ENCODE measurements at regions not wholly inside any gene's neighbourhood (a gene's known extent, or its start where the extent isn't known, plus 50 kb on each side); places are given as distances from the start of the nearest gene placed in this dataset.

GRCh38 chr3:1955170-1955569 lies 143.5 kb upstream of the CNTN4 start:
- no peaks in the 10 kb centered on the region for H3K9me1 ChIP-seq (ENCODE audit: control insufficient read depth, insufficient read depth, low read length)
- 0% methylated on average over 1 of the region's 1 CpG for WGBS (ENCODE audit: insufficient coverage, low coverage, missing lambda C conversion rate)
- H3K4me1 ChIP-seq (replicated peaks in 1 of 2; ENCODE audit: control insufficient read depth in 2 of 2, insufficient read depth in 2 of 2, low read length in 2 of 2), result no peaks in the 10 kb centered on the region
- no peak overlapping the region for H2AFZ ChIP-seq (ENCODE audit: low read depth, low read length)
- in situ Hi-C loops (cut with MboI), result no loop called here
- intact Hi-C loops (cut with micrococcal nuclease), result no loop called here
- peaks cover 2% of the 10 kb centered on the region; the same call in 1 of the 2 replicates for H3K9me3 ChIP-seq (replicated peaks; ENCODE audit: control insufficient read depth, insufficient read depth, low read depth, low read length)
- ChIA-PET POLR2A (no interaction called here), CTCF (ENCODE audit: low intra/inter-chr PET ratio) (no interaction called here)
- no peaks in the 10 kb centered on the region for H4K20me1 ChIP-seq (replicated peaks; ENCODE audit: control insufficient read depth, insufficient read depth, low read length)
- H3K27me3 ChIP-seq (ENCODE audit: control insufficient read depth in 2 of 2, insufficient read depth in 2 of 2, low read length in 2 of 2), result no peaks in the 10 kb centered on the region
- H3K27ac ChIP-seq (ENCODE audit: extremely low read depth, low read depth, low read length), result no peak overlapping the region
- no peaks in the 10 kb centered on the region for H3K79me2 ChIP-seq (ENCODE audit: control insufficient read depth, insufficient read depth, low read length)
- TF ChIP-seq FOXA1 (IDR thresholded peaks at IDR 0.05; ENCODE audit: borderline replicate concordance) (no peak), ZSCAN32 (CRISPR knock-in tag; IDR thresholded peaks at IDR 0.05) (no peak), AFF1 (IDR thresholded peaks at IDR 0.05; ENCODE audit: low read depth in 1 of 2, partially characterized antibody in 2 of 2) (no peak), ARID3B (CRISPR knock-in tag; IDR thresholded peaks at IDR 0.05; ENCODE audit: borderline replicate concordance) (no peak), CTCFL (IDR thresholded peaks at IDR 0.05; ENCODE audit: borderline replicate concordance, insufficient read depth, low read depth, low read length, poor library complexity, severe bottlenecking) (no peak), PBX2 (CRISPR knock-in tag; IDR thresholded peaks at IDR 0.05; ENCODE audit: low read depth) (no peak), PBX2 (tag; conservative IDR thresholded peaks at IDR 0.05; ENCODE audit: low read depth) (no peak), TSC22D4 (tag; IDR thresholded peaks at IDR 0.05) (no peak), LEF1 (IDR thresholded peaks at IDR 0.05) (no peak), ZNF121 (CRISPR knock-in tag; conservative IDR thresholded peaks at IDR 0.05) (no peak), ZNF780A (CRISPR knock-in tag; IDR thresholded peaks at IDR 0.05) (no peak), MTA2 (IDR thresholded peaks at IDR 0.05; ENCODE audit: low read depth) (no peak), POLR2AphosphoS5 (IDR thresholded peaks at IDR 0.05; ENCODE audit: control insufficient read depth, insufficient read depth, low read depth, low read length) (no peak), RUNX1 (IDR thresholded peaks at IDR 0.05; ENCODE audit: low read depth) (no peak)
- FAIRE-seq, result no peak
- DNase-seq (ENCODE audit: extremely low read depth in 1 of 4, low spot score in 3 of 4), result no peak
- no TSS peak for BruUV-seq (replicated peaks)
- no peaks in the 10 kb centered on the region for H3K36me3 ChIP-seq (ENCODE audit: control insufficient read depth, insufficient read depth, low read length)
- H3K9ac ChIP-seq (ENCODE audit: insufficient read depth in 1 of 2, low read depth in 2 of 2, low read length in 2 of 2), result no peak overlapping the region
- no peak for ATAC-seq
- no peak overlapping the region for H3K4me2 ChIP-seq (ENCODE audit: insufficient read depth, low read length)
- H3K4me3 ChIP-seq, result no peak overlapping the region
